Stimulated activated CD4-positive, alpha-beta T cell treated with anti-CD3 and anti-CD28 coated beads, Interleukin-1b, Interleukin-23, amount 100 ng/mL, for 24 hours (primary cell): ENCODE measurements at regions not wholly inside any gene's neighbourhood (a gene's known extent, or its start where the extent isn't known, plus 50 kb on each side); places are given as distances from the start of the nearest gene placed in this dataset.
"Not testable (repeated sequence)": the region's sequence is repeated elsewhere in the genome, so short reads cannot be mapped to it uniquely, and the experiment has no call there.

Experiments used
- DNase-seq, 4 experiments: peaks; one replicate each; pipeline ENCODE4 v3.0.0-alpha.2; 2020; ENCODE audit warnings: low read depth in 4 of 4, low spot score in 1 of 4

GRCh38 chr6:21741221-21742109 lies 147.9 kb downstream of the SOX4 start:
- DNase-seq = no peak

GRCh38 chr6:21742238-21742660 lies 148.7 kb downstream of the SOX4 start:
- no peak for DNase-seq

GRCh38 chr6:21744331-21744730 lies 150.8 kb downstream of the SOX4 start:
- no peak for DNase-seq

GRCh38 chr6:21745543-21746337 lies 152.2 kb downstream of the SOX4 start:
- DNase-seq = no peak

- no peak for DNase-seq
Observed at GRCh38 chr6:21747441-21747840, 153.9 kb downstream of the SOX4 start.

DNA sequence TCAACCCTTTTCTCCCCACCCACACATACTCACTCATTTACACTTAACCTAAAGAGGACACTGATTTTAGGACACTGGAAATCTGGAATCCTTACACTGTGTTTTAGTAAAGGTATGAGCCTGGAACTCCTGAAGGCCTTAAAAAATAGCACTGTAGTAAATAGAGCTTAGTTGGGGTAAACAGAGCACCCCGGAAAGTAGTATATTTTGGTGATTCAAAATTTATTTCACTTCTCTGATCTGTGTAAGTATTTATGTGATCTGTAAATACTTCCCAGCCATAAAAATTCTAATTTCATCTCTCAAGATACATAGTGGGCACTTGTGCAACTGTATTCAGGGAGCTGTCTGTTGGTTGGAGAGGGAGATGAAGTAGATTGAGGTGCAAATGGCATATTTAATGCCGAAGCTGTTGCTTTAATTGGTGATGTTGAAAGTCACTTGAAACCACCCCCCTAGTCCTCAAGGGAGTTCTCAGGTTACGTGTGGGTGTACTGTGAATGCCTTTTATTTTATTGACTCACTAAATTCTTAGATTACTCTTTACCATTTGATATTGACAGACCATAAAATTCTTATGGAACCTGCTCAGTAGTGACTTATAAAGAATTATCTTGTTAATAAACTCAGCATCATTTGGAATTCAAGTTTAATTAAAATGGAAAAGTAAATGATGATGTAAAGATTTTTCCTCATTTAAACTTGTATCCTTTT lies 154.9 kb downstream of the SOX4 start:
- no peak for DNase-seq

DNA sequence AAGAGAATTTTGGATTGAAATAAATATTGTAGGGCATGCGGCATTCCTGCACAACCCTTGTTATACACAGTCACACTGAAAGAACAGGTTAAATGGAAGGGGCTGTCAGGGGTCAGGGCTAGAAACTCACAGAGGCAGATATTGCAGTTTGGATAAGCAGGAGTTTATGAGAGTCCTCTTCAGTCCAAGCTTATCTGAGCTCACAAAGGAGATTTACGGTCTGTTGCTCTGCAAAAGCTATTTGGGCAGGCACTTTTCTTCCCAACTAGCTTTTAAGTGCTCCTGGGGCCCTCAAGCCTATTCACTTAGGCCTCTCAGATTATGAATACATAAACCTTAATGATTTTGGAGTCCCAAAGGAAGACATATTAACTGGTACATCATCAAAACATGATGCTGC lies 156.2 kb downstream of the SOX4 start:
- DNase-seq = no peak

GRCh38 chr6:21750575-21750974 lies 157.0 kb downstream of the SOX4 start:
- no peak for DNase-seq

- no peak for DNase-seq
Observed at GRCh38 chr6:21751608-21752007, 158.1 kb downstream of the SOX4 start.

- no peak for DNase-seq
Observed at GRCh38 chr6:21752054-21752811, 158.7 kb downstream of the SOX4 start.

GRCh38 chr6:21753241-21754108 lies 159.9 kb downstream of the SOX4 start:
- DNase-seq = no peak

GRCh38 chr6:21754891-21755290 lies 161.3 kb downstream of the SOX4 start:
- DNase-seq = no peak

GRCh38 chr6:21756487-21756886 lies 162.9 kb downstream of the SOX4 start:
- DNase-seq = no peak

DNA sequence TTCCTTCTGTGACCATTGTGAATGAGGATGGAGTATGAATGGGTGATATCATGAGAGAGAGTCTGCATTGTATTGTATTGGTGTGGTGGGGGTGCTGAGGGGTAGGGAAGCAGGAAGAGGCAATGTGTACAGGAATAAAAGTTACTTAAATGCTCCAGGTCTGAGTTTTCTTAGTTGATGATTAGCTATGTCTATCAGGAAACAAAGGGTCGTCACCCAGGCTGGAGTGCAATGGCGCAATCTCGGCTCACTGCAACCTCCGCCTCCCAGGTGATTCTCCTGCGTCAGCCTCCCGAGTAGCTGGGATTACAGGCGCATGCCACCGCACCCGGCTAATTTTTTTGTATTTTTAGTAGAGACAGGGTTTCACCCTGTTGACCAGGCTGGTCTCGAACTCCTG lies 163.8 kb downstream of the SOX4 start:
- DNase-seq = not testable (repeated sequence)

- DNase-seq = no peak
Observed at GRCh38 chr6:21759721-21760120, 166.2 kb downstream of the SOX4 start.

DNA sequence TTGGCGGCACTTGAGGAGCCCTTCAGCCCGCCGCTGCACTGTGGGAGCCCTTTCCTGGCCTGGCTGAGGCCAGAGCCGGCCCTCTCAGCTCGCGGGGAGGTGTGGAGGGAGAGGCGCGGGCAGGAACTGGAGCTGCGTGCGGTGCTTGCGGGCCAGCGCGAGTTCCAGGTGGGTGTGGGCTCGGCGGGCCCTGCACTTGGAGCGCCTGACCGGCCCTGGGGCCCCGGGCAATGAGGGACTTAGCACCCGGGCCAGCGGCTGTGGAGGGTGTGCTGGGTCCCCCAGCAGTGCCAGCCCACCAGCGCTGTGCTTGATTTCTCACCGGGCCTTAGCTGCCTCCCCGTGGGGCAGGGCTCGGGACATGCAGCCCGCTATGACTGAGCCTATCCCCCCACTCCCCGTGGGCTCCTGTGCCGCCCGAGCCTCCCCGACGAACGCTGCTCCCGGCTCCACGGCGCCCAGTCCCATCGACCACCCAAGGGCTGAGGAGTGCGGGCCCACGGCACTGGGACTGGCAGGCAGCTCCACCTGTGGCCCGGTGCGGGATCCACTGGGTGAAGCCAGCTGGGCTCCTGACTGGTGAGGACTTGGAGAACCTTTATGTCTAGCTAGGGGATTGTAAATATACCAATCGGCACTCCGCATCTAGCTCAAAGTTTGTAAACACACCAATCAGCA lies 167.6 kb downstream of the SOX4 start:
- DNase-seq = not testable (repeated sequence)

DNA sequence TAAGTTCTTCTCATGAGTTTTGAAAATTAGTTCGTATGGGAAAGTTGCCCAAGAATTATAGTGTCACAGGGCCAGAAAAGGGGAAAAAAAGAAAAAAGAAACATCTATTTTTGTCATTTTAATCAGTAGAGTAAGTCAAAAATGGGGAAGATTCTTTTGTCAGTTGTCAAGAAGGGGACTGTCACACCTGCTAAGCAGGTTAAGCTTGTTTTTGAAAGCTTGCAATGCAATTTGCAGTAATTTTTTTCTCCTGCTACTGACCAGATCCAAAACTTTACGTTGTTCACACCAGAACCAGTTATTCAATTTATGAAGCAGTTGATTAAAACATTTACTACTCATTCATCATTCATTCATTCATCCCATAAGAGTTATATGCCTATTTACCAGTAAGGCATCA lies 171.4 kb downstream of the SOX4 start:
- DNase-seq = no peak

GRCh38 chr6:21767891-21768648 lies 174.5 kb downstream of the SOX4 start:
- no peak for DNase-seq
